WI38 (cell line): ENCODE measurements at regions not wholly inside any gene's neighbourhood (a gene's known extent, or its start where the extent isn't known, plus 50 kb on each side); places are given as distances from the start of the nearest gene placed in this dataset.

Experiments used
- H3K4me3 ChIP-seq: 2 replicates; pipeline ENCODE4 v1.5.1; 2011; ENCODE audit warnings: low read depth, mild to moderate bottlenecking, control low read depth, low read length
- CTCF ChIP-seq: IDR thresholded peaks from 2 replicates; pipeline ENCODE4 v1.5.1; 2012; ENCODE audit warnings: low read depth, mild to moderate bottlenecking, control low read depth, low read length

DNA sequence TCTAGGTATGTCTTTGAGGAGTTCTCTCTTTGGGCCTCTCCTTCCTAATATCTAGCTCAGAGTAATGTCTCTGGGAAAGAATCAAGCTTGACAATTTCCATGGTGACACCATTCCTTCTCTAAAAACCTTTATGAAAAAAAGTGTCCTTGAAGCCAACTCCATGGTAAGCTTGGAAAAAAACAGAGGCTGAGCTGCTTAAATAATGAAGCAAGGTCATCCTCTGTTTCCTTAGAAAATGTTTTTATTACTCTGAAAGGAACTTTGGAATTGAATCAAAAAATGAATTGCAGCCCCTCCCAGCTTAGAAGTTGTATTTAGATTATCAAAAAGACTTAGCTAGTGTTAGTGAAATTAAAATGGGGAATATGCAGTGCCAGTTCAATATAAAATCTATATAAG lies 166.1 kb upstream of the KITLG start:
- H3K4me3 ChIP-seq: no peak overlapping the region
- TF ChIP-seq CTCF: no peak

DNA sequence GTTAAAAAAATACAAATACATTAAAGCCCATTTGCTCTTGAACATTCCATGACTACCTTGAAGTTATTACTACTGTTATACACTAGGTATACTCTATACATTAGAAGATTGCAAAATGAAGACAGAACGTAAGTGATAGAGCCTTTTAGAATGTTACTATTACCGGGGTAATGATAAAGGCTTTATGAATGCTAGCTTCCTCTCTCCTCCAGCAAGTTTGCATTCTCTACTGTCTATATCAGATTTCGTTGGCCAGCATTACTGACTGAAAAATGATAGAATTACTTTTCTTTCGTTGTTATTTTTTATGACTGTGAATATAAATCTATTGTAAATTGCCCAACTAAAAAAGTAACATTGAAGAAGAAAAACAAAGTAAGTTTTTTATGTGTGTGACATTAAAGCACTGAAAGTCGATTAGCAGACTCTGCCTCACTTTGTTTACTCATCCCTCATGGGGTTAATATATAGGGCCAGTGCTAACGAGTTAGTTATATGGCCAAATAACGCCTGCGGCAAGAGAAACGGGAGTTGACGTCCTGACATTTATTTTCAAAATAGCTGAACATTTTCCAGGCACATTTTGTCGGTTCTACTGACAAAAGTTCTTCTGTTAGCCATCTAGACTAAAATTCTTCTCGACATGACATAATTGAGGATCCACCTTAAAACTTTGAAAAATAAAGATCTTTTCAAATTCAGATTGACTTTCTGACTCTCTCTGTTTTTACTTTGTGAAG lies 163.8 kb upstream of the KITLG start:
- H3K4me3 ChIP-seq: no peak overlapping the region
- TF ChIP-seq CTCF: no peak

GRCh38 chr12:88737838-88738472 lies 157.7 kb upstream of the KITLG start:
- TF ChIP-seq CTCF: no peak
- no peak overlapping the region for H3K4me3 ChIP-seq

DNA sequence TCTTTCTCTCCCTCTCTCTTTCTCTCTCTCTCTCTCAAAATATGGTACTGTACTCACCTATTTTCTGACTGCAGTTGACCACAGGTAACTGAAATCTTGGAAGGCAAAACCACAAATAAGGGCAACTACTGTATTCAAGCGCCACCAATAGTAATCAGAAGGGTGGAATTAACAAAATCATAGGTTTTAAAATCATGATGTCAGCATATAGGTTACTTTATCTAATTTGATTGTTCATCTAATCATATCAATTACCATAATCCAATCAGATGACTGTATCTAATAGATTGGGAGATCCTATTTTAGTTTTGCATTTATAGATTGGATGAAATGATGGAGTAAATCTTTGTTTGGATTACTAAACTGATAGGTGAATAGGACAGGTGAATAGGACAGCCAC lies 155.8 kb upstream of the KITLG start:
- TF ChIP-seq CTCF: no peak
- no peak overlapping the region for H3K4me3 ChIP-seq

DNA sequence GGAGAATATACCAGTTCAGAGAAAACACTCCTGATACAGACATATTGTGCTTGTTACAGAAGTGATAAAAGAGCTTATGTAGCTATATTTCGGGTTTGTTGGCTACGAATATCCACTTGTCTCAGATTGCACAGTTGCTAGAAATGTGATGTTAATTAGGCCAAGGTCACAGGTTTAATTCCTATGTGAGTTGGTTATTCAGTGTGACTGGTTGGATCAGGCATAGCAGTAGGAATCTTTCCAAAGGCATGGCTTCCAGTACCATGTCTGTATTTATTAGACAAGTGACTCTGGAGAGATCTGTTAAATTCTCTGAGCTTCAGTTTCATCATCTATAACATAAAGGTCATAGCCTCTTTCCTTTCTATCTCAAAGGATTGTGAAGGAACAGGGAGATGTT lies 152.7 kb upstream of the KITLG start:
- H3K4me3 ChIP-seq: no peak overlapping the region
- TF ChIP-seq CTCF: no peak

GRCh38 chr12:88729196-88729595 lies 148.9 kb upstream of the KITLG start:
- H3K4me3 ChIP-seq: no peak overlapping the region
- TF ChIP-seq CTCF: no peak
